ENCODE measurements at regions not wholly inside any gene's neighbourhood (a gene's known extent, or its start where the extent isn't known, plus 50 kb on each side); places are given as distances from the start of the nearest gene placed in this dataset.

GRCh38 chr19:31937983-31938382 is 407.4 kb upstream of the ZNF507 start:
- DNase-seq (ENCODE audit: low read depth), result no peak
- H3K4me3 ChIP-seq (ENCODE audit: low read depth, low read length), result no peak overlapping the region
- TF ChIP-seq CTCF (IDR thresholded peaks at IDR 0.05; ENCODE audit: low read depth, low read length, missing control alignments), result no peak

- TF ChIP-seq CTCF (IDR thresholded peaks at IDR 0.05; ENCODE audit: low read depth, low read length, missing control alignments), result no peak
- no peak for DNase-seq (ENCODE audit: low read depth)
- H3K4me3 ChIP-seq (ENCODE audit: low read depth, low read length), result no peak overlapping the region
Observed at GRCh38 chr19:31938675-31939074, 406.7 kb upstream of the ZNF507 start.

GRCh38 chr19:31940396-31940795 is 405.0 kb upstream of the ZNF507 start:
- no peak for TF ChIP-seq CTCF (IDR thresholded peaks at IDR 0.05; ENCODE audit: low read depth, low read length, missing control alignments)
- DNase-seq (ENCODE audit: low read depth), result no peak
- no peak overlapping the region for H3K4me3 ChIP-seq (ENCODE audit: low read depth, low read length)

- TF ChIP-seq CTCF (IDR thresholded peaks at IDR 0.05; ENCODE audit: low read depth, low read length, missing control alignments), result no peak
- no peak overlapping the region for H3K4me3 ChIP-seq (ENCODE audit: low read depth, low read length)
- DNase-seq (ENCODE audit: low read depth), result no peak
Observed at GRCh38 chr19:31943191-31943661, 402.2 kb upstream of the ZNF507 start.

- H3K4me3 ChIP-seq (ENCODE audit: low read depth, low read length), result no peak overlapping the region
- TF ChIP-seq CTCF (IDR thresholded peaks at IDR 0.05; ENCODE audit: low read depth, low read length, missing control alignments), result no peak
- no peak for DNase-seq (ENCODE audit: low read depth)
Observed at GRCh38 chr19:31943778-31944177, 401.6 kb upstream of the ZNF507 start.

GRCh38 chr19:31944326-31944725 is 401.1 kb upstream of the ZNF507 start:
- no peak for DNase-seq (ENCODE audit: low read depth)
- TF ChIP-seq CTCF (IDR thresholded peaks at IDR 0.05; ENCODE audit: low read depth, low read length, missing control alignments), result no peak
- no peak overlapping the region for H3K4me3 ChIP-seq (ENCODE audit: low read depth, low read length)

- H3K4me3 ChIP-seq (ENCODE audit: low read depth, low read length), result no peak overlapping the region
- no peak for DNase-seq (ENCODE audit: low read depth)
- no peak for TF ChIP-seq CTCF (IDR thresholded peaks at IDR 0.05; ENCODE audit: low read depth, low read length, missing control alignments)
Observed at GRCh38 chr19:31946491-31946890, 398.9 kb upstream of the ZNF507 start.

All from GM12864 (cell line).